OCI-LY7 (cell line): ENCODE measurements at regions not wholly inside any gene's neighbourhood (a gene's known extent, or its start where the extent isn't known, plus 50 kb on each side); places are given as distances from the start of the nearest gene placed in this dataset.

ENCODE experiments used
- BruUV-seq: library from RNA; stranded (reverse); fragments of 400-500 nt; replicated peaks from 2 replicates; lab custom pipeline; 2021; lab: Mats Ljungman, UMichigan
- CTCF ChIA-PET: fragments of 300-600 bp; sonication (Branson Sonifier 250); formaldehyde crosslinking; loops from one replicate; lab custom pipeline; 2022; ENCODE audit warnings: antibody characterized with exemption; ENCODE audit not compliant: unreplicated experiment; lab: Charles Lee
- POLR2A ChIA-PET: fragments of 300-600 bp; sonication (Branson Sonifier 250); formaldehyde crosslinking; loops from one replicate; lab custom pipeline; 2022; ENCODE audit warnings: antibody characterized with exemption; lab: Charles Lee
- DNase-seq: peaks from one replicate; pipeline ENCODE4 v3.0.0-alpha.2; 2015; ENCODE audit warnings: low spot score
- H2AFZ ChIP-seq: fragments of 200-600 bp; sonication (generic), shearing (Covaris generic); 2 replicates; pipeline ENCODE4 v1.6.1; 2014; ENCODE audit warnings: mild to moderate bottlenecking, antibody characterized with exemption, low read length, moderate library complexity
- H3K27ac ChIP-seq: fragments of 200-600 bp; sonication (generic); 2 replicates; pipeline ENCODE4 v1.5.1; 2014; ENCODE audit warnings: mixed run types, low read depth, mild to moderate bottlenecking, moderate library complexity, low read length, inconsistent platforms; ENCODE audit not compliant: poor library complexity, severe bottlenecking
- H3K36me3 ChIP-seq: fragments of 200-600 bp; sonication (generic); 2 replicates; pipeline ENCODE4 v1.6.1; 2014; ENCODE audit warnings: mild to moderate bottlenecking, antibody characterized with exemption, low read length, moderate library complexity, mixed read lengths; ENCODE audit not compliant: insufficient read depth
- H3K4me1 ChIP-seq: fragments of 200-600 bp; sonication (generic); 2 replicates; pipeline ENCODE4 v1.5.1; 2014; ENCODE audit warnings: mild to moderate bottlenecking, low read length; ENCODE audit not compliant: insufficient read depth, poor library complexity, severe bottlenecking
- H3K4me2 ChIP-seq: fragments of 200-600 bp; sonication (generic); 2 replicates; pipeline ENCODE4 v1.6.1; 2014; ENCODE audit warnings: mild to moderate bottlenecking, low read length
- H3K4me3 ChIP-seq: fragments of 200-600 bp; sonication (generic); 2 replicates; pipeline ENCODE4 v1.5.1; 2014; ENCODE audit warnings: mild to moderate bottlenecking, low read depth, low read length; ENCODE audit not compliant: poor library complexity, severe bottlenecking
- H3K79me2 ChIP-seq: fragments of 200-600 bp; sonication (generic); 2 replicates; pipeline ENCODE4 v1.6.1; 2016; ENCODE audit warnings: low read depth, mild to moderate bottlenecking, low read length, moderate library complexity, mixed read lengths; ENCODE audit not compliant: insufficient read depth
- H3K9me2 ChIP-seq: fragments of 200-600 bp; sonication (generic); 2 replicates; pipeline ENCODE4 v1.6.1; 2016; ENCODE audit warnings: mild to moderate bottlenecking, low read length, mixed read lengths; ENCODE audit not compliant: insufficient read depth
- H3K9me3 ChIP-seq: fragments of 200-600 bp; sonication (generic); 2 replicates; pipeline ENCODE4 v1.6.1; 2014; ENCODE audit warnings: mild to moderate bottlenecking, mixed run types, low read length, mixed read lengths
- H4K20me1 ChIP-seq: fragments of 200-600 bp; sonication (generic); 2 replicates; pipeline ENCODE4 v1.6.1; 2014; ENCODE audit warnings: mild to moderate bottlenecking, antibody characterized with exemption, low read length, moderate library complexity, mixed read lengths; ENCODE audit not compliant: insufficient read depth
- EZH2phosphoT487 ChIP-seq: fragments of 200-600 bp; sonication (generic); IDR thresholded peaks from 2 replicates; pipeline ENCODE4 v1.6.1; 2018; ENCODE audit warnings: low read depth, borderline replicate concordance, mild to moderate bottlenecking, mixed run types, antibody characterized with exemption, low read length, moderate library complexity, mixed read lengths
- intact Hi-C: fragments of 100-400 bp; cut with micrococcal nuclease; formaldehyde crosslinking; loops from one replicate; pipeline ENCODE4 v1.10.0; 2022; ENCODE audit not compliant: unreplicated experiment
- TF ChIP-seq, protein P1 (sequence below): fragments of 200-600 bp; sonication (generic); conservative IDR thresholded peaks from 2 replicates; pipeline ENCODE4 v1.5.1; 2014; ENCODE audit warnings: mild to moderate bottlenecking, antibody characterized with exemption, low read length, moderate library complexity, mixed read lengths

- ChIA-PET POLR2A (interaction anchor here (0.9 to 1.6 kb wide), 2 partner anchors 12 to 89 kb away, joined by 5 read pairs; no protein-coding TSS in a partner anchor), CTCF (no interaction called here)
- Histone ChIP-seq H3K9me3 (no peaks in the 10 kb centered on the region), H3K4me3 (no peak overlapping the region), H3K27ac (no peak overlapping the region), H2AFZ (no peak overlapping the region), H3K79me2 (no peaks in the 10 kb centered on the region), H4K20me1 (no peaks in the 10 kb centered on the region), H3K4me2 (no peak overlapping the region), H3K36me3 (no peaks in the 10 kb centered on the region), H3K4me1 (no peaks in the 10 kb centered on the region), H3K9me2 (no peaks in the 10 kb centered on the region)
- intact Hi-C loops, result no loop called here
- no TSS peak for BruUV-seq
- TF ChIP-seq EZH2phosphoT487, result no peak
- TF ChIP-seq, protein P1, sequence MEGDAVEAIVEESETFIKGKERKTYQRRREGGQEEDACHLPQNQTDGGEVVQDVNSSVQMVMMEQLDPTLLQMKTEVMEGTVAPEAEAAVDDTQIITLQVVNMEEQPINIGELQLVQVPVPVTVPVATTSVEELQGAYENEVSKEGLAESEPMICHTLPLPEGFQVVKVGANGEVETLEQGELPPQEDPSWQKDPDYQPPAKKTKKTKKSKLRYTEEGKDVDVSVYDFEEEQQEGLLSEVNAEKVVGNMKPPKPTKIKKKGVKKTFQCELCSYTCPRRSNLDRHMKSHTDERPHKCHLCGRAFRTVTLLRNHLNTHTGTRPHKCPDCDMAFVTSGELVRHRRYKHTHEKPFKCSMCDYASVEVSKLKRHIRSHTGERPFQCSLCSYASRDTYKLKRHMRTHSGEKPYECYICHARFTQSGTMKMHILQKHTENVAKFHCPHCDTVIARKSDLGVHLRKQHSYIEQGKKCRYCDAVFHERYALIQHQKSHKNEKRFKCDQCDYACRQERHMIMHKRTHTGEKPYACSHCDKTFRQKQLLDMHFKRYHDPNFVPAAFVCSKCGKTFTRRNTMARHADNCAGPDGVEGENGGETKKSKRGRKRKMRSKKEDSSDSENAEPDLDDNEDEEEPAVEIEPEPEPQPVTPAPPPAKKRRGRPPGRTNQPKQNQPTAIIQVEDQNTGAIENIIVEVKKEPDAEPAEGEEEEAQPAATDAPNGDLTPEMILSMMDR, result no peak
- DNase-seq, result no peak
These were observed 70.8 kb upstream of the NABP1 start for GRCh38 chr2:191607096-191607495.

DNA sequence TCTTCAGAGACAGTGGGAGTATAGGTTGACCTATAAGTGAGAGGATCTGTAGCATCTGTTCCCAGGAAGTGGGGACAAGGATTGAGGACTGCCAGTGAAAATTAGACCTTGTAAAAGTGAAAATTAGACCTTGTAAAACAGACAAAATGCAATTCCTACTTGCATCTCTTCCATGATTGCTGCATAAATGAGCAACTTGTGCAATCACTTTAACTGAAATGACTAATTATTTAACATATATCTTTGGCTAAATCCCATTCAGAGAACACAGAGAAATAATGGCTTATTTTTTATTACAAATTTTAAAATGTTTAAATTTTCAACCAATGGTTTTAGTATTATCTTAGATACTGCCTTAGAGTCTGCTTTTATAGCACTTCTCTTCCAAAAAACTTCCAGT lies 67.2 kb upstream of the NABP1 start:
- no TSS peak for BruUV-seq
- no peak overlapping the region for H2AFZ ChIP-seq
- no peaks in the 10 kb centered on the region for H3K4me1 ChIP-seq
- no peak overlapping the region for H3K4me2 ChIP-seq
- H3K9me3 ChIP-seq, result no peaks in the 10 kb centered on the region
- intact Hi-C loops, result no loop called here
- no peaks in the 10 kb centered on the region for H3K36me3 ChIP-seq
- H3K4me3 ChIP-seq, result no peak overlapping the region
- H4K20me1 ChIP-seq, result no peaks in the 10 kb centered on the region
- ChIA-PET CTCF (no interaction called here), POLR2A (interaction anchor here (0.6 to 1.1 kb wide), 2 partner anchors 17 to 78 kb away, joined by 3 read pairs; no protein-coding TSS in a partner anchor)
- DNase-seq, result no peak
- no peaks in the 10 kb centered on the region for H3K9me2 ChIP-seq
- TF ChIP-seq, protein P1, result no peak
- TF ChIP-seq EZH2phosphoT487, result no peak
- no peaks in the 10 kb centered on the region for H3K79me2 ChIP-seq
- no peak overlapping the region for H3K27ac ChIP-seq

- Histone ChIP-seq H3K9me2 (no peaks in the 10 kb centered on the region), H4K20me1 (no peaks in the 10 kb centered on the region), H2AFZ (no peak overlapping the region), H3K27ac (no peak overlapping the region), H3K4me2 (no peak overlapping the region), H3K36me3 (no peaks in the 10 kb centered on the region), H3K9me3 (no peaks in the 10 kb centered on the region), H3K79me2 (no peaks in the 10 kb centered on the region), H3K4me3 (no peak overlapping the region), H3K4me1 (no peaks in the 10 kb centered on the region)
- DNase-seq, result peak; percentile 29
- TF ChIP-seq EZH2phosphoT487, result no peak
- TF ChIP-seq, protein P1, result no peak
- ChIA-PET CTCF (no interaction called here), POLR2A (interaction anchor here (0.7 kb wide), 1 partner anchor 21 kb away, joined by 3 read pairs; no protein-coding TSS in a partner anchor)
- no TSS peak for BruUV-seq
- intact Hi-C loops, result no loop called here
These were observed 66.3 kb upstream of the NABP1 start for GRCh38 chr2:191611614-191612013.
